Activated CD8-positive, alpha-beta memory T cell treated with anti-CD3 and anti-CD28 coated beads, Interleukin-2, amount 50 U/mL, for 24 hours (primary cell): ENCODE measurements at regions not wholly inside any gene's neighbourhood (a gene's known extent, or its start where the extent isn't known, plus 50 kb on each side); places are given as distances from the start of the nearest gene placed in this dataset.
"Not testable (repeated sequence)": the region's sequence is repeated elsewhere in the genome, so short reads cannot be mapped to it uniquely, and the experiment has no call there.

Experiments
- DNase-seq: peaks from one replicate; pipeline ENCODE4 v3.0.0-alpha.2; 2020; ENCODE audit errors: extremely low read depth

GRCh38 chr1:116851189-116851588, 58.5 kb upstream of the PTGFRN start:
- DNase-seq = not testable (repeated sequence)

GRCh38 chr1:116851846-116852245, 57.9 kb upstream of the PTGFRN start:
- no peak for DNase-seq

- no peak for DNase-seq
Measured at GRCh38 chr1:116852367-116852766, 57.3 kb upstream of the PTGFRN start.

- no peak for DNase-seq
Measured at GRCh38 chr1:116852910-116853309, 56.8 kb upstream of the PTGFRN start.

- no peak for DNase-seq
Measured at GRCh38 chr1:116853680-116854402, 55.9 kb upstream of the PTGFRN start.

GRCh38 chr1:116854403-116854690, 55.4 kb upstream of the PTGFRN start:
- no peak for DNase-seq

GRCh38 chr1:116854716-116855115, 55.0 kb upstream of the PTGFRN start:
- DNase-seq = no peak

- DNase-seq = no peak
Measured at GRCh38 chr1:116855191-116855619, 54.5 kb upstream of the PTGFRN start.

GRCh38 chr1:116855773-116856201, 53.9 kb upstream of the PTGFRN start:
- DNase-seq = no peak

GRCh38 chr1:116856312-116856711, 53.4 kb upstream of the PTGFRN start:
- no peak for DNase-seq

GRCh38 chr1:116857092-116857491, 52.6 kb upstream of the PTGFRN start:
- DNase-seq = no peak
